DMS114 treated with DMSO at 0.1 percent for 48 hours (cell line): ENCODE measurements at regions not wholly inside any gene's neighbourhood (a gene's known extent, or its start where the extent isn't known, plus 50 kb on each side); places are given as distances from the start of the nearest gene placed in this dataset.
"Not testable (repeated sequence)": the region's sequence is repeated elsewhere in the genome, so short reads cannot be mapped to it uniquely, and the experiment has no call there.

Source experiments
- DNase-seq: peaks from one replicate; lab custom pipeline; 2025; ENCODE audit not compliant: unreplicated experiment; lab: John Stamatoyannopoulos, UW

DNA sequence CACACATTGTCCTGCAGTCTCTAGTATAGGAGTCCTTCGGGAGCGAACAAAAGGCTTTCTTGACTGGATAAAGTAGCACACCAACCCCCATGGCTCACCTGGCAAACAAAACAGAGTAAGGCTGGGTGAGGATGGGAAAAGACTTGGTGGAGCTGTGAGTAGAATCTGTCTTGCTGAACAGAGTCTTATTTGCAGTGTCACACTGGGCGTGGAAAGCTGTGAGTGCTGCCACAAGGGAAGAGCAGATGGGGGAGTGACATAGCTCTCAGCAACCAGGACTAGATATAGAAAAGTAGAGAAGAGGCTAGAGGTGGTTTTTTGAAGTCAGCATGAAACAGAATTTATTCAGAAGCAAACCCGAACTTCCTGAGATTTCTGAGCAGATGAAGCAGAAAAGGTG lies 137.2 kb upstream of the ESX1 start:
- no peak for DNase-seq

- no peak for DNase-seq
These were observed 122.2 kb upstream of the ESX1 start for GRCh38 chrX:104376937-104377336.

GRCh38 chrX:104372547-104372946 lies 117.8 kb upstream of the ESX1 start:
- DNase-seq, result no peak

GRCh38 chrX:104370089-104370488 lies 115.4 kb upstream of the ESX1 start:
- no peak for DNase-seq

DNA sequence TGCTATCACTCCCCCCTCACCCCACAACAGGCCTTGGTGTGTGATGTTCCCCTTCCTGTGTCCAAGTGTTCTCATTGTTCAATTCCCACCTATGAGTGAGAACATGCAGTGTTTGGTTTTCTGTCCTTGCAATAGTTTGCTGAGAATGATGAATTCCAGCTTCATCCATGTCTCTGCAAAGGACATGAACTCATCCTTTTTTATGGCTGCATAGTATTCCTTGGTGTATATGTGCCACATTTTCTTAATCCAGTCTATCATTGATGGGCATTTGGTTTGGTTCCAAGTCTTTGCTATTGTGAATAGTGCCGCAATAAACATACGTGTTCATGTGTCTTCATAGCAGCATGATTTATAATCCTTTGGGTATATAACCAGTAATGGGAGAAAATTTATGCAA lies 106.0 kb upstream of the ESX1 start:
- not testable (repeated sequence) for DNase-seq

DNA sequence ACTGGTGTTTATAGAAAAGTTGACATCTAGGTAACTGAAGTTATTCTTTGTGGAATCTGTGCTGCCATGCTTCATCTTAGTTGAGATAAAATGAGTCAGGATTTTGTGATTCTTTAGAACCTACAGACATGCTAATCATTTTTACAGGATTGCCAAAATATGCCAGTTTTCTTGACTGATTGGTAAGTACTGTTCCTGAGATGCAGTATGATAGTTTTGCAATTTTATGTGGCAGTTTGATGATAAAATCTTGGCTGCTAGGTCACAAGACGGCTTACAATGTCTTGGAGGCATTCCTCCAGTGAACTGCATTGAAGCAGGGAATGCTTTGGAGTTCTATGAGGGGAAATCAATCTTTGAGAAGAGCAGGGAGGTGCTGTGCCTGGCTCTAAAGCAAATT lies 104.4 kb upstream of the ESX1 start:
- no peak for DNase-seq

- DNase-seq, result no peak
These were observed 96.5 kb upstream of the ESX1 start for GRCh38 chrX:104351173-104351769.

GRCh38 chrX:104347860-104348259 lies 93.1 kb upstream of the ESX1 start:
- no peak for DNase-seq

DNA sequence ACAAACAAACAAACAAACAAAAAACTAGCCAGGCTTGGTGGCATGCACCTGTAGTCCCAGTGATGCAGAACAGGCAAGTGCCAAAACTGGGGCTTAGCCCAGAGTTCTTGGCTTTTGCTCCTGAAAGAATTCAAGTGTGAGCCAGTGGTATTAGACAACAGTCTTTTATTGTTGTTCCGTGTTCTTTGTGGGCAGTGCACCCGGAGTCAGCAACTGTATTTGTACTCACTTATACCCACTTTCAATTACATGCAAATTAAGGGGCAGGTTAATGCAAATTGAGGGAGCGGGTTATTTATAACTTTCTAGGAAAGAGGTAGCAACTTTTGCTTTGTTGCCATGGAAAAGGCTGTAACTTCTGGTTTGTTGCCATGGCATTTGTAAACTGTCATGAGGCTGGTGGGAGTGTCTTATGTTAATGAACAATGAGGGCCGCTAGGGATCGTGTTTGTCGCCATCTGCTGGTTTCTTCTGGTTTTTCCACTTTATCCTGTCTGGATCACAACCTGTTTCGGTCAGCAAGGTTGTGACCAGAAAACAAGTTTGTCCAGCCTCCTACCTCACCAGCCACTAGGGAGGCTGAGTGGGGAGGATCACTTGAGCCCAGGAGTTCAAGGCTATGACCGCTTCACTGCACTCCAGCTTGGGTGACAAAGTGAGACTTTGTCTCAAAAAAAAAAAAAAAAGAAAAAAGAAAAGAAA lies 88.8 kb upstream of the ESX1 start:
- peak; percentile 75 for DNase-seq

DNA sequence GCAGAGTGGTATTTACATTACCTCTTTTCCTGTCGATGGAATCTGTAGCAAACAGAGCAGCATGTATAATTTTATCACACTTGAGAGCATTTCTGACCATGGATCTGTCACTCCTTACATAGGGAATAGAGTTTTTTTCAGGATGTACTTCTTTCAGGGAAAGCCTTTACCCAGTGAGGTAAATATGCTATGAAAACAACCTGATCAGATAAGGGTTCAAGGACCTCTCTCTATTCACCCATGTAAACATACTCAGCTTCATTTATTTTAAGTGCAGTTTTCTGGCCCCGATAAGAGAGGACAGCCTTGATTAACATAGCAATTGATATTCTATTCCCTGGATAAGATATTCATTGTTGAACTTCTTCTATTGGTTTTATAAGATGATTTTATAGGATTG lies 87.3 kb upstream of the ESX1 start:
- DNase-seq, result no peak

DNA sequence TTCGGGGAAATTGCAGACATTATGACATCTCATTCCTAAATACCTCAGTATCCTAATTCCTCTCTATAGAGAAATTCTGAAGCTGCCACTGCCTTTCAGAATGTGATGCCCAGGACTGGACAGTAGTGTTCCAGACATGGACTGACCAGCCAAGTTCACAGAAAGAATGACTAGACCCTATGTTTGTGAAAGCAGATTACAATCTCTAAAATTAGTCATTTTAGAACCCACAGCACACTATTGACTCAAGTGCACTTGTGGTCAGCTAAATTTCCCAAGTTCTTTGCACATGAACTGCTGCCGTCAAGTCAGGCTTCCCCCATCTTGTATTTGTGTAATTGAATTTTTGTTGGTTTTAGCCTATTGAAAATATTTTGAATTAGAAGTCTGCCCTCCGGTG lies 81.0 kb upstream of the ESX1 start:
- no peak for DNase-seq

- no peak for DNase-seq
These were observed 80.2 kb upstream of the ESX1 start for GRCh38 chrX:104334971-104335370.

DNA sequence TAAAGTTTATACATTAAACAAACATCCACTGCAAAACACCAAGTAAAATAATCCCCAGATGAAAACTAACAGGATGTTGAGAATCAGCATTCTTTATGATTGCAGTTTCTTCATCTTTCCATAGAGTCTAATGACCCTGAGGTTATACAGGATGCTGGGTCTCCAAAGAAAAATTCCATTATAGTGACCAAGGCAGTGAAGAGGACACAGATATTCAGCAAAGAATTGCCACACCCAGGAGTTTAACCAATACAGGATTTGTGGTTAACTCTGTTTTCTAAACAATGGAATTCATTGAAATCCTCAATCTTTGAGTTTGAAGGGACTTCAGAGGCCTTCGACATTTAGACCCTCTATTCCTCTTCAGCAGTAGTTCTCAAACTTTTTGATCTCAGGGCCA lies 76.2 kb upstream of the ESX1 start:
- DNase-seq, result no peak

DNA sequence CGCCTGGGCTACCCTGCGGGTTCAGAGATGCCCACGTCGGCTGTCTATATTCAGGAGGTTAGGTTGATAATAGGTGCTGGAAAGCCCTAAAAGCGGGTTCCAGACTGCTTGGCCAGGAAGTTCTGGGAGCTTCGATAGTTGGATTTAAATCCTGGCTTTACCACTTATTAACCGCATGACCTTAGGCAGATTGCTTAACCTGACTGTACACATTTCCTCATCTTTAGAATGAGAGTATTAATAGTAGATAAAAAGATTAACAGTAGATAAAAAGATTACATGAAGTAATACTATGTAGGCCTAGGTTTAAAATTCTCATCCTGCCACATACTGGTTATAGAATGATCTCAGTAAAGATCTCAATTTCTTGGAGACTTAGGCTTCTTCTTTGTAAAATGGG lies 75.0 kb upstream of the ESX1 start:
- DNase-seq, result no peak

DNA sequence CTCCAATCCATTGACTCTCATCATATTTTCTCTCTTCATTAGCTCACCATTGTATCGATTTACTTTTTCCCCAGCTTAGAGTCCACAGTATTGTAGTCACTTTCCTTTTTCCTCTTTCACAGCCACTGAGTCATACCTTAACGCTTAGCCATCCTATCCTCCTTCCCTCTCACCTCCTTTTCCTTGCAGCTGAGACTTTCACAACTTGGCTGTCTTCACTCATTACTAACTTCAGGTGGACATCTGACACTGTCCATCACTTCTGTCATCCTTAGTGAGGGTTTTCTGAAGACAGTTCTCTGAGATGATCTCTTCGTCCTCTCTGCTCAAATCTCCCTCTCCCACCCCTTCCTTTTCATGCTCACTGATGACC lies 70.5 kb upstream of the ESX1 start:
- no peak for DNase-seq

- no peak for DNase-seq
These were observed 69.9 kb upstream of the ESX1 start for GRCh38 chrX:104324461-104325212.

- DNase-seq, result no peak
These were observed 64.6 kb upstream of the ESX1 start for GRCh38 chrX:104319346-104319745.

DNA sequence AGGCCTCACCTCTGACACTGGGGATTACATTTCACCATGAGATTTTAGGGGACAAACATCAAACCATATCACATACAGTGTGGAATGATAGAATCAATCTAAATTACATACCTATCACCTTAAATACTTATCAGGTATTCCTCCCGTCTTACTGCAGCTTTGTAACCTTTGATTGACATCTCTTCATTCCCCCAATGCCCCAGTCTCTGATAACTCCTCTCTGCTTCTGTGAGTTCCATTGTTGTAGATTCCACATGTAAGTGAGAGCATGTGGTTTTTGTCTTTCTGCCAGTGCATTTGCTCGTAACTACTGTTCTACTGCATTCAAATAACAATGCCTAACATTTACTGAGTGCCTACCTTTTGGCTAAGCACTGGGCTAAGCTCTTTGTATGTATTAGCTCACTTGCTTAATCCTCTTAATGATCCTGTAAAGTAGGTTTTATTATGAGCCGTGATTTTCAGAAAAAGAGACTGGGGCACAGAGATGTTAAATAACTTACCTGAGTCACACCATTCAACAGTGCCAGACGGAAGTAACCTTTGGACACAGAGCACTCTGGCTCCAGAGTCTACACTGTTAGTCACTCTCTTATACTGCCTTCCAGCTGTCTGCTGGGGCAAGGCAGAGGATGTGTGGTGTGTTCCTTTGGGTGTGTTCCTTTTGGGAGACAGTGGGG lies 63.7 kb upstream of the ESX1 start:
- no peak for DNase-seq

DNA sequence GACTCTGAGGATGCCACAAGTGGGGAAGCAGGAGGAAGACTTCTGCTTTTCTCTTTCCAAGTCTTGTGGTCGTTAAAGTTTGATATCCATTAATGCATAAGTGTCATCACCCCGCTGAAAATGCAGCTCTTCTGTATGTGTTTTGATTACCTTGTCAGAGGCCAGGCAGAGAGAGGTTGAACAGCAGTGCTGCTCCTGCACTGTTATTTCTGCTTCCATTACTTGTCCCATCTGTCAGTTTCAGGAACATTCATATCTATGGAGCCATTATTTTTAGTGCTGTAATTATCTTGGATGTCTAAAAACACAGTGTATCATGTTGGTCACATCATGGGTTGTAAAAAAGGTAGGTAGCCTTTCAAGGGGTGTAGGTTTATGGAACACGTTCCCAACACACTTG lies 62.0 kb upstream of the ESX1 start:
- DNase-seq, result no peak

DNA sequence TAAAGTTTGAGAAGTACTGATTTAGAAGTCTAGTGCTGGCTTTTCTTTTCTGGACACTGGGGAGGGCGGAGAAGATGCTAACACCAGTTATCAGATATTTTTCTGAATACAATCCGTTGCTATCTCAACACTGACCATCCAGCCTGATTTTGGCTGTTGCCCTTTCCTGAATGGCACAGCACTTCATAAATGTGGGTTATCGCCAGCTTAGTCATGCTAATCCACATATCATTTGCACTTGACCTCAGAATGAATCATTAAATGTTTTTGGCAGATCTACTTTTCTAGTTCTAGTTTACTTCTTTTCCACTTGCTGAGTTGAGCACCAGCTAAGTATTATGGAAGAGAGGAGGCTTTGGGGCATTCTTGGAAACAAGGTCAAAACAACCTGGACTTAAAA lies 60.8 kb upstream of the ESX1 start:
- no peak for DNase-seq

GRCh38 chrX:104310657-104311254 lies 56.0 kb upstream of the ESX1 start:
- DNase-seq, result no peak

DNA sequence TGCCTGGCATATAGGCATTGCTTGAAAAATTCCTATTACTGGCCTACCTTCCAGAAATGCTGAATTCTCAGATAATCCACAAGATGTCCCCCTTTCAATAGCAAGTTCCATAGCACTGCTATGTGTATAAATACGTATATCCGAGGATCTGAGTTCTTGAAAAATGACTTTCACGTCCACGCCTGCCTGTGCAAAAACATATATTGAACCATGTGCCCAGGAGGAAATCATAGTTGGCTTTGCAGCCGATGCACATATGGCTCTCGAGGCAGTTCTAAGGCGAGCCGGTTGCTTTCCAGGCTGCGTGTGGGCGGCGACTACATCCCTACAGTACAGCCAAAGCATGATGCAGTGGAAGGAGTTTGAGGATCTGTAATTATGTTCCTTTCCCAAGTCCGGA lies 55.4 kb upstream of the ESX1 start:
- peak; percentile 65 for DNase-seq
